Transverse colon (tissue), 4 donors: ENCODE measurements at regions not wholly inside any gene's neighbourhood (a gene's known extent, or its start where the extent isn't known, plus 50 kb on each side); places are given as distances from the start of the nearest gene placed in this dataset.
"Not testable (repeated sequence)": the region's sequence is repeated elsewhere in the genome, so short reads cannot be mapped to it uniquely, and the experiment has no call there.

Experiments used
- DNase-seq: peaks from one replicate; pipeline ENCODE4 v3.0.0-alpha.2; 2019
- H3K27ac ChIP-seq, 4 donors: fragments of 200-600 bp; sonication (generic); 2 replicates each; pipeline ENCODE4 v1.5.1; 2016 to 2018; ENCODE audit warnings: inconsistent platforms in 4 of 4
- H3K27me3 ChIP-seq: fragments of 200-600 bp; sonication (generic); 2 replicates; pipeline ENCODE4 v1.5.1; 2017; ENCODE audit warnings: inconsistent platforms
- H3K36me3 ChIP-seq, 4 donors: fragments of 200-600 bp; sonication (generic); 2 replicates each; pipeline ENCODE4 v1.5.1; 2017 to 2019; ENCODE audit warnings: inconsistent platforms in 4 of 4
- H3K4me1 ChIP-seq, 4 donors: fragments of 200-600 bp; sonication (generic); 2 replicates each; pipeline ENCODE4 v1.5.1; 2017 to 2020; ENCODE audit warnings: inconsistent platforms in 4 of 4
- H3K4me3 ChIP-seq, 4 donors: fragments of 200-600 bp; sonication (generic); 1 replicate in 1 of 4; 2 replicates in 3 of 4; pipeline versions ENCODE4 v1.5.1 to v1.6.1; 2017 to 2019; ENCODE audit warnings: inconsistent platforms in 4 of 4
- H3K9me3 ChIP-seq, 2 donors: fragments of 200-600 bp; sonication (generic); 2 replicates each; pipeline ENCODE4 v1.5.1; 2017 to 2019; ENCODE audit warnings: inconsistent platforms in 2 of 2
- EP300 ChIP-seq: sonication (generic); formaldehyde crosslinking; IDR thresholded peaks from one replicate; pipeline ENCODE4 v1.6.1; 2017; ENCODE audit warnings: antibody characterized with exemption, low read depth
- POLR2A ChIP-seq: fragments of 450-650 bp; IDR thresholded peaks from one replicate; pipeline ENCODE4 v1.6.1; 2016; ENCODE audit warnings: antibody characterized with exemption, mild to moderate bottlenecking, moderate library complexity
- POLR2AphosphoS5 ChIP-seq, 3 donors: sonication (generic); formaldehyde crosslinking; IDR thresholded peaks; one replicate each; pipeline ENCODE4 v1.6.1; 2016; ENCODE audit warnings: antibody characterized with exemption in 3 of 3
- WGBS, 2 donors: methylation state at CpG; one replicate each; pipeline ENCODE4 v1.1.5; 2018; ENCODE audit warnings: low coverage in 1 of 2; 5-methylcytosine and 5-hydroxymethylcytosine counted together
- in situ Hi-C, 4 donors: fragments of 200-750 bp; cut with MboI; loops; one replicate each; pipeline versions ENCODE4 v1.15.0 to v1.15.1; 2017; ENCODE audit warnings: low sequenced_read_pairs in 3 of 4, low pct_ligation_motif_present in 1 of 4, low pct_unique_long_range_greater_than_20kb in 1 of 4
- intact Hi-C: fragments of 100-400 bp; cut with DNase I; formaldehyde crosslinking; loops from one replicate; pipeline ENCODE4 v1.15.1; 2023; ENCODE audit warnings: low total_unique reads
- TF ChIP-seq, protein P1 (sequence below), 5 experiments: fragments of 200-600 bp in 3 of 5; fragments of 450-650 bp in 2 of 5; sonication (generic) in 3 of 5; IDR thresholded peaks; 1 replicate in 2 of 5; 2 replicates in 3 of 5; pipeline ENCODE4 v1.5.1; 2016 to 2017; ENCODE audit warnings: antibody characterized with exemption in 5 of 5, inconsistent platforms in 3 of 5, mild to moderate bottlenecking in 2 of 5, moderate library complexity in 1 of 5

GRCh38 chr4:135429528-135429927 lies 1227.9 kb upstream of the PABPC4L start:
- intact Hi-C loops (loop anchor here (10.0 kb wide), 1 partner anchor 1555 kb away; no protein-coding TSS in a partner anchor), in situ Hi-C loops (no loop called here)
- no peaks in the 10 kb centered on the region for H3K36me3 ChIP-seq
- H3K4me3 ChIP-seq = no peak overlapping the region
- no peaks in the 10 kb centered on the region for H3K27me3 ChIP-seq
- TF ChIP-seq, protein P1, sequence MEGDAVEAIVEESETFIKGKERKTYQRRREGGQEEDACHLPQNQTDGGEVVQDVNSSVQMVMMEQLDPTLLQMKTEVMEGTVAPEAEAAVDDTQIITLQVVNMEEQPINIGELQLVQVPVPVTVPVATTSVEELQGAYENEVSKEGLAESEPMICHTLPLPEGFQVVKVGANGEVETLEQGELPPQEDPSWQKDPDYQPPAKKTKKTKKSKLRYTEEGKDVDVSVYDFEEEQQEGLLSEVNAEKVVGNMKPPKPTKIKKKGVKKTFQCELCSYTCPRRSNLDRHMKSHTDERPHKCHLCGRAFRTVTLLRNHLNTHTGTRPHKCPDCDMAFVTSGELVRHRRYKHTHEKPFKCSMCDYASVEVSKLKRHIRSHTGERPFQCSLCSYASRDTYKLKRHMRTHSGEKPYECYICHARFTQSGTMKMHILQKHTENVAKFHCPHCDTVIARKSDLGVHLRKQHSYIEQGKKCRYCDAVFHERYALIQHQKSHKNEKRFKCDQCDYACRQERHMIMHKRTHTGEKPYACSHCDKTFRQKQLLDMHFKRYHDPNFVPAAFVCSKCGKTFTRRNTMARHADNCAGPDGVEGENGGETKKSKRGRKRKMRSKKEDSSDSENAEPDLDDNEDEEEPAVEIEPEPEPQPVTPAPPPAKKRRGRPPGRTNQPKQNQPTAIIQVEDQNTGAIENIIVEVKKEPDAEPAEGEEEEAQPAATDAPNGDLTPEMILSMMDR (IDR thresholded peaks at IDR 0.05) = no peak
- TF ChIP-seq POLR2AphosphoS5 (IDR thresholded peaks at IDR 0.05) = no peak
- TF ChIP-seq POLR2A = no peak
- TF ChIP-seq EP300 = no peak
- no peak overlapping the region for H3K27ac ChIP-seq
- no peak for DNase-seq
- 70 to 79% methylated on average over 1 of the region's 1 CpG for WGBS, 2 donors
- H3K4me1 ChIP-seq = no peaks in the 10 kb centered on the region
- no peaks in the 10 kb centered on the region for H3K9me3 ChIP-seq

GRCh38 chr4:135418353-135418752 lies 1216.8 kb upstream of the PABPC4L start:
- Histone ChIP-seq H3K9me3 (no peaks in the 10 kb centered on the region), H3K27me3 (no peaks in the 10 kb centered on the region), H3K4me3 (no peak overlapping the region), H3K4me1 (no peaks in the 10 kb centered on the region), H3K36me3 (no peaks in the 10 kb centered on the region), H3K27ac (no peak overlapping the region)
- WGBS, 2 donors = 79 to 100% methylated on average over 1 of the region's 1 CpG
- intact Hi-C loops = no loop called here
- in situ Hi-C loops = no loop called here
- DNase-seq = no peak
- TF ChIP-seq EP300 (no peak), POLR2A (no peak), POLR2AphosphoS5 (IDR thresholded peaks at IDR 0.05) (no peak)
- TF ChIP-seq, protein P1 (IDR thresholded peaks at IDR 0.05) = no peak

DNA sequence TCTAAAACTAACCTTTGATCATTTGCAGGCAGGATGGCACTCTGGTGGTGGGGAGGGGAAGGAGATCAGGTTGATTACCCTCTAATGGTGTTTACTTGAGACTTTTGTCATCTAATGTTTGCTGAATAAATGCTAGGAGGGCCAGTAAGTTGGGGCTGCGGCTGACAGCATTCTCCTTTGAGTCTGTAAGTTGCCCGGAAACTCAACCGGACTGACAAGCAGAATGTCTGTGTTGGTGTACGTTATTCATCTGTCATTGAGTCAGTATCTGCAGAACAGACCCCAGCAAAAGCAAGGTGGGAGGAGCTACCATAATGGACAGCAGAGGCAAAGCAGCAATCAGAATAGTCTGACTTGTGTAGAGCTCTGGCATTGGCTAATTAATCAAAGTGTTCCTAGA lies 1210.6 kb upstream of the PABPC4L start:
- intact Hi-C loops = no loop called here
- WGBS, 2 donors = 80 to 95% methylated on average over 3 to 4 of the region's 4 CpGs

DNA sequence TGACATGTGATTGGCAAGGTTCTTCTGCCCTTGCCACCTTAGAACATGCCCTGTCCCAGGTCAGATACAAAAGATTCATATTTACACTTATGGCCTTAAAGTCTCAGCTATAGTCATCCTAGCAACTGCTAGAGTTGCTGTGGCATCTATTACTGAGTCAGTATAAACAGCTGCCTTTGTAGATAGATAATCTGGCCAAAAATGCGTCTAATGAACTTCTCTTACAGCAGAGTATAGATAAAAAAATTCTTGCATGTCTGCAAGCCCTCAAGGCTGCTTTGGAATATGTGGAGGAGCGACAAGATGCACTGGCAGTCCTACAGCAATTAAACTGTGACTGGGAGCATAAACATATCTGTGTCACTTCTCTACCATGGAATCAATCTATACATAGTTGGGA lies 1209.7 kb upstream of the PABPC4L start:
- TF ChIP-seq EP300 (no peak), POLR2AphosphoS5 (IDR thresholded peaks at IDR 0.05) (no peak), POLR2A (no peak)
- TF ChIP-seq, protein P1 (IDR thresholded peaks at IDR 0.05) = no peak
- no peak overlapping the region for H3K27ac ChIP-seq
- DNase-seq = no peak
- intact Hi-C loops = no loop called here
- in situ Hi-C loops = no loop called here
- no peaks in the 10 kb centered on the region for H3K9me3 ChIP-seq
- H3K4me1 ChIP-seq = no peaks in the 10 kb centered on the region
- no peaks in the 10 kb centered on the region for H3K36me3 ChIP-seq
- no peaks in the 10 kb centered on the region for H3K27me3 ChIP-seq
- WGBS, 2 donors = 62 to 67% methylated on average over 2 of the region's 2 CpGs
- H3K4me3 ChIP-seq = no peak overlapping the region

More for the DNA sequence above, 1210.6 kb upstream of the PABPC4L start:
- Histone ChIP-seq H3K4me1 (no peaks in the 10 kb centered on the region), H3K36me3 (no peaks in the 10 kb centered on the region), H3K4me3 (no peak overlapping the region), H3K27ac (no peak overlapping the region), H3K27me3 (no peaks in the 10 kb centered on the region), H3K9me3 (no peaks in the 10 kb centered on the region)
- TF ChIP-seq, protein P1 (IDR thresholded peaks at IDR 0.05) = no peak
- TF ChIP-seq POLR2A (no peak), POLR2AphosphoS5 (IDR thresholded peaks at IDR 0.05) (no peak), EP300 (no peak)
- in situ Hi-C loops = no loop called here
- no peak for DNase-seq

- H3K27ac ChIP-seq, H3K9me3 ChIP-seq, H3K27me3 ChIP-seq, H3K36me3 ChIP-seq, H3K4me3 ChIP-seq, in situ Hi-C loops, intact Hi-C loops, DNase-seq, H3K4me1 ChIP-seq: not testable (repeated sequence)
- WGBS, 2 donors = 78 to 79% methylated on average over 4 of the region's 4 CpGs
Observed at GRCh38 chr4:135409261-135409660, 1207.7 kb upstream of the PABPC4L start.
